Ovary (tissue), 3 donors: ENCODE measurements at regions not wholly inside any gene's neighbourhood (a gene's known extent, or its start where the extent isn't known, plus 50 kb on each side); places are given as distances from the start of the nearest gene placed in this dataset.
"Not testable (repeated sequence)": the region's sequence is repeated elsewhere in the genome, so short reads cannot be mapped to it uniquely, and the experiment has no call there.

Experiments
- POLR2A ChIP-seq: fragments of 450-650 bp; IDR thresholded peaks from one replicate; pipeline ENCODE4 v1.6.1; 2017; ENCODE audit warnings: antibody characterized with exemption, mild to moderate bottlenecking, moderate library complexity
- TF ChIP-seq, protein P1 (sequence below), 3 donors: fragments of 450-650 bp in 2 of 3; fragments of 200-600 bp in 1 of 3; IDR thresholded peaks; one replicate each; pipeline versions ENCODE4 v1.5.1 to v1.8.0; 2016 to 2022; ENCODE audit warnings: antibody characterized with exemption in 3 of 3, mild to moderate bottlenecking in 1 of 3
- donor health status: DM: no; HTN: no; CAD: no.

DNA sequence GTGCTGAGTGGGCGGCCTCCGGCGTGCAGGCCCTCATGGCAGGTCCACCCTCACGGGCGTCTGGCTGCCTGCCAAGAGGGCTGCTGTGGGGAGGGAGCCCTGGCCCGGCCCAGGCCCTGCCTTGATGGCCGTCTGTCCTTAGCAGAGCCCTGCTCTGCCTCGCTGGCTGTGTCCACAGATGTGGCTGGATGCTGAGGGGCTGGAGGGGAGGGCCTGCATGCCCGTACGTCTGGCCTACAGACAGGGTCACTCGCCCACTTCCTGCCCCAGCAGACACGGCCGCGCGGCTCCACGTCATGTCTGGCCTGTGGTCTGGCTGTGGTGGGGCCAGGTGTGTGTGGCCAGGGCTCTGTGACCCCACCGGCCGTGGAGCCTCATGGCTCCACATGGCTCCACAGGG, 186.3 kb downstream of the TMEM121 start:
- TF ChIP-seq, protein P1, sequence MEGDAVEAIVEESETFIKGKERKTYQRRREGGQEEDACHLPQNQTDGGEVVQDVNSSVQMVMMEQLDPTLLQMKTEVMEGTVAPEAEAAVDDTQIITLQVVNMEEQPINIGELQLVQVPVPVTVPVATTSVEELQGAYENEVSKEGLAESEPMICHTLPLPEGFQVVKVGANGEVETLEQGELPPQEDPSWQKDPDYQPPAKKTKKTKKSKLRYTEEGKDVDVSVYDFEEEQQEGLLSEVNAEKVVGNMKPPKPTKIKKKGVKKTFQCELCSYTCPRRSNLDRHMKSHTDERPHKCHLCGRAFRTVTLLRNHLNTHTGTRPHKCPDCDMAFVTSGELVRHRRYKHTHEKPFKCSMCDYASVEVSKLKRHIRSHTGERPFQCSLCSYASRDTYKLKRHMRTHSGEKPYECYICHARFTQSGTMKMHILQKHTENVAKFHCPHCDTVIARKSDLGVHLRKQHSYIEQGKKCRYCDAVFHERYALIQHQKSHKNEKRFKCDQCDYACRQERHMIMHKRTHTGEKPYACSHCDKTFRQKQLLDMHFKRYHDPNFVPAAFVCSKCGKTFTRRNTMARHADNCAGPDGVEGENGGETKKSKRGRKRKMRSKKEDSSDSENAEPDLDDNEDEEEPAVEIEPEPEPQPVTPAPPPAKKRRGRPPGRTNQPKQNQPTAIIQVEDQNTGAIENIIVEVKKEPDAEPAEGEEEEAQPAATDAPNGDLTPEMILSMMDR (IDR thresholded peaks at IDR 0.05), result not testable (repeated sequence)
- TF ChIP-seq POLR2A, result not testable (repeated sequence)
